ENCODE measurements at regions not wholly inside any gene's neighbourhood (a gene's known extent, or its start where the extent isn't known, plus 50 kb on each side); places are given as distances from the start of the nearest gene placed in this dataset.

DNA sequence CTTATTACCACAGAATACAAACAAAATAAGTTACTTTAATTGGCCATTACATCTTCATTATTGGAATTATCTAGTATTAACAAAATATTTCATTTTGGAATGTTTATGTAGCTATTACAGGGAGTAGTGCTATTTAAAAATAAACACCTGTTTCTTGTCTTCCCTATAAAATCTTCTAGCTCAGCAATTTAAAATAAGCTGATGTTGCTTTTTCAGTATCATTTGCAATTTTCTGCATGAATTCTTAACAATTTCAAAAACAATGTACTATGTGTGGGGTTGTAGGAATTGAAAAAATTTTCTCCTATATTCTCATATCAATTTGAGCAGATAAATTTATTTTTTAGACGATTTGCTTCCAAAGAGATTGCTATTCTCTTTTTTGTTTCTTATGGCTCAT lies 1251.3 kb upstream of the CRIM1 start:
- no peak for DNase-seq (ENCODE audit: low spot score)
- no peak overlapping the region for H3K27ac ChIP-seq (ENCODE audit: low read depth, low read length, poor library complexity, severe bottlenecking)
- no peaks in the 10 kb centered on the region for H3K36me3 ChIP-seq (ENCODE audit: insufficient read depth, low read length, poor library complexity, severe bottlenecking)
- intact Hi-C loops (cut with micrococcal nuclease; ENCODE audit: unreplicated experiment) = no loop called here
- H3K9me3 ChIP-seq (ENCODE audit: low read depth, low read length, poor library complexity, severe bottlenecking) = no peaks in the 10 kb centered on the region
- H3K4me3 ChIP-seq (ENCODE audit: low read depth, low read length, poor library complexity, severe bottlenecking) = no peak overlapping the region
- ChIA-PET POLR2A (ENCODE audit: low non-redundant PET) (no interaction called here), CTCF (no interaction called here)
- H3K4me1 ChIP-seq (ENCODE audit: insufficient read depth, low read length, poor library complexity, severe bottlenecking) = no peaks in the 10 kb centered on the region
- no TSS peak for BruUV-seq (replicated peaks)
- no peaks in the 10 kb centered on the region for H3K27me3 ChIP-seq (replicated peaks; ENCODE audit: insufficient read depth, low read depth, low read length, poor library complexity)
- TF ChIP-seq, protein P1, sequence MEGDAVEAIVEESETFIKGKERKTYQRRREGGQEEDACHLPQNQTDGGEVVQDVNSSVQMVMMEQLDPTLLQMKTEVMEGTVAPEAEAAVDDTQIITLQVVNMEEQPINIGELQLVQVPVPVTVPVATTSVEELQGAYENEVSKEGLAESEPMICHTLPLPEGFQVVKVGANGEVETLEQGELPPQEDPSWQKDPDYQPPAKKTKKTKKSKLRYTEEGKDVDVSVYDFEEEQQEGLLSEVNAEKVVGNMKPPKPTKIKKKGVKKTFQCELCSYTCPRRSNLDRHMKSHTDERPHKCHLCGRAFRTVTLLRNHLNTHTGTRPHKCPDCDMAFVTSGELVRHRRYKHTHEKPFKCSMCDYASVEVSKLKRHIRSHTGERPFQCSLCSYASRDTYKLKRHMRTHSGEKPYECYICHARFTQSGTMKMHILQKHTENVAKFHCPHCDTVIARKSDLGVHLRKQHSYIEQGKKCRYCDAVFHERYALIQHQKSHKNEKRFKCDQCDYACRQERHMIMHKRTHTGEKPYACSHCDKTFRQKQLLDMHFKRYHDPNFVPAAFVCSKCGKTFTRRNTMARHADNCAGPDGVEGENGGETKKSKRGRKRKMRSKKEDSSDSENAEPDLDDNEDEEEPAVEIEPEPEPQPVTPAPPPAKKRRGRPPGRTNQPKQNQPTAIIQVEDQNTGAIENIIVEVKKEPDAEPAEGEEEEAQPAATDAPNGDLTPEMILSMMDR (conservative IDR thresholded peaks at IDR 0.05; ENCODE audit: low read depth, low read length) = no peak
- no peak for TF ChIP-seq EZH2 (IDR thresholded peaks at IDR 0.05; ENCODE audit: borderline replicate concordance, low read depth, low read length, poor library complexity, severe bottlenecking)

DNA sequence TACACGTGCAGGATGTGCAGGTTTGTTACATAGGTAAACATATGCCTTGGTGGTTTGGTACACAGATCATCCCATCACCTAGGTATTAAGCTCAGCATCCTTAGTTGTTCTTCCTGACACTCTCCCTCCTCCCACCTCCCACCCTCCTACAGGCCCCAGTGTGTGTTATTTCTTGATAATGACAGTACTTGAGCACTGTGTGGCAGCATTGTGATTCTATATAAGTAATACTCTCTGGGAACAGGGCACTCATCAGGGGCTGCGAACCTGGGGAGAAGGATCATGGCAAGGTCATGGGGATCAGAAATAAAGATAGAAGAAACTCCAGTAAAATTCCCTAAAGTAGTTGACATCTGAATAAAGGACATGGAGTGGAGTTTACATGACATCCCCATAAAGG lies 1256.2 kb upstream of the CRIM1 start:
- CTCF ChIA-PET = no interaction called here
- no peak for DNase-seq (ENCODE audit: low spot score)
- no peaks in the 10 kb centered on the region for H3K27me3 ChIP-seq (replicated peaks; ENCODE audit: insufficient read depth, low read depth, low read length, poor library complexity)
- no peaks in the 10 kb centered on the region for H3K36me3 ChIP-seq (ENCODE audit: insufficient read depth, low read length, poor library complexity, severe bottlenecking)
- no peak overlapping the region for H3K27ac ChIP-seq (ENCODE audit: low read depth, low read length, poor library complexity, severe bottlenecking)
- no peak overlapping the region for H3K4me3 ChIP-seq (ENCODE audit: low read depth, low read length, poor library complexity, severe bottlenecking)
- TF ChIP-seq, protein P1 (conservative IDR thresholded peaks at IDR 0.05; ENCODE audit: low read depth, low read length) = no peak
- no peak for TF ChIP-seq EZH2 (IDR thresholded peaks at IDR 0.05; ENCODE audit: borderline replicate concordance, low read depth, low read length, poor library complexity, severe bottlenecking)
- intact Hi-C loops (cut with micrococcal nuclease; ENCODE audit: unreplicated experiment) = no loop called here
- POLR2A ChIA-PET (ENCODE audit: low non-redundant PET) = no interaction called here
- no peaks in the 10 kb centered on the region for H3K9me3 ChIP-seq (ENCODE audit: low read depth, low read length, poor library complexity, severe bottlenecking)
- no TSS peak for BruUV-seq (replicated peaks)
- no peaks in the 10 kb centered on the region for H3K4me1 ChIP-seq (ENCODE audit: insufficient read depth, low read length, poor library complexity, severe bottlenecking)

DNA sequence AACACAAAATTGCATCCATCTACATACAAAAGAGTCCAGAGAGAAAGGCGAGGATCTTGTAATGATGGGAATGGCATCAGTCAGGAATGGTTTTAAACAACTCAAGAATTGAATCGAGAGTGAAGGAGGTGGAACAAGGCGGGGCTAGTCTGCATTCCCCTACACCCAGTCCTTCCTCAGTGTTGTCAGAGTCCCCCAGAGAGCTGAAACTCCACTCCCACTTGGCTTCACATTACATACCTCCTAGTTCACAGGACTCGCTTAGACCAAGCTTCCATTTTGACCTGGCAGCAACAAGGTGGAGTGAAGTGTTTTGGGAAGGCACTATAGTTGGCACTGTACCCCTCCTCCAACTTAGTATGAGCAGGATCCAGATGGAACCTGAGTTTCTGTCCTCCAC lies 1273.5 kb upstream of the CRIM1 start:
- BruUV-seq (replicated peaks) = no TSS peak
- TF ChIP-seq, protein P1 (conservative IDR thresholded peaks at IDR 0.05; ENCODE audit: low read depth, low read length) = no peak
- no peak for TF ChIP-seq EZH2 (IDR thresholded peaks at IDR 0.05; ENCODE audit: borderline replicate concordance, low read depth, low read length, poor library complexity, severe bottlenecking)
- Histone ChIP-seq H3K4me3 (ENCODE audit: low read depth, low read length, poor library complexity, severe bottlenecking) (no peak overlapping the region), H3K4me1 (ENCODE audit: insufficient read depth, low read length, poor library complexity, severe bottlenecking) (no peaks in the 10 kb centered on the region), H3K27me3 (replicated peaks; ENCODE audit: insufficient read depth, low read depth, low read length, poor library complexity) (no peaks in the 10 kb centered on the region), H3K27ac (ENCODE audit: low read depth, low read length, poor library complexity, severe bottlenecking) (no peak overlapping the region), H3K9me3 (ENCODE audit: low read depth, low read length, poor library complexity, severe bottlenecking) (no peaks in the 10 kb centered on the region), H3K36me3 (ENCODE audit: insufficient read depth, low read length, poor library complexity, severe bottlenecking) (no peaks in the 10 kb centered on the region)
- intact Hi-C loops (cut with micrococcal nuclease; ENCODE audit: unreplicated experiment) = no loop called here
- CTCF ChIA-PET = no interaction called here
- POLR2A ChIA-PET (ENCODE audit: low non-redundant PET) = no interaction called here
- DNase-seq (ENCODE audit: low spot score) = no peak
